H9 (cell line): ENCODE measurements at regions not wholly inside any gene's neighbourhood (a gene's known extent, or its start where the extent isn't known, plus 50 kb on each side); places are given as distances from the start of the nearest gene placed in this dataset.

Source experiments
- DNase-seq: peaks from one replicate; pipeline ENCODE4 v3.0.0-alpha.2; 2017
- H2AFZ ChIP-seq: one replicate; pipeline ENCODE4 v1.6.1; 2013; ENCODE audit warnings: mild to moderate bottlenecking, low read length, control low read depth, moderate library complexity
- H2AK5ac ChIP-seq: 2 replicates; pipeline ENCODE4 v1.6.1; 2013; ENCODE audit warnings: low read length, control low read depth, mixed read lengths; ENCODE audit not compliant: insufficient read length
- H2BK120ac ChIP-seq: one replicate; pipeline ENCODE4 v1.6.1; 2013; ENCODE audit warnings: low read depth, mild to moderate bottlenecking, low read length, control low read depth, inconsistent platforms; ENCODE audit not compliant: poor library complexity, severe bottlenecking
- H2BK12ac ChIP-seq: 2 replicates; pipeline ENCODE4 v1.6.1; 2013; ENCODE audit warnings: low read length, control low read depth, mixed read lengths, low read depth; ENCODE audit not compliant: insufficient read length
- H2BK15ac ChIP-seq: 2 replicates; pipeline ENCODE4 v1.6.1; 2013; ENCODE audit warnings: low read depth, low read length, control low read depth
- H2BK20ac ChIP-seq: one replicate; pipeline ENCODE4 v1.6.1; 2013; ENCODE audit warnings: low read depth, mild to moderate bottlenecking, low read length, control low read depth, inconsistent platforms; ENCODE audit not compliant: poor library complexity, severe bottlenecking
- H2BK5ac ChIP-seq: 2 replicates; pipeline ENCODE4 v1.6.1; 2013; ENCODE audit warnings: low read length, control low read depth, mixed read lengths; ENCODE audit not compliant: insufficient read length
- H3K14ac ChIP-seq: 2 replicates; pipeline ENCODE4 v1.6.1; 2013; ENCODE audit warnings: low read length, control low read depth; ENCODE audit not compliant: insufficient read depth
- H3K18ac ChIP-seq: 2 replicates; pipeline ENCODE4 v1.6.1; 2013; ENCODE audit warnings: low read depth, mild to moderate bottlenecking, mixed read lengths, low read length, control low read depth; ENCODE audit not compliant: insufficient read length
- H3K23ac ChIP-seq: 2 replicates; pipeline ENCODE4 v1.6.1; 2013; ENCODE audit warnings: low read length, control low read depth, mixed read lengths, low read depth; ENCODE audit not compliant: insufficient read length
- H3K23me2 ChIP-seq: 2 replicates; pipeline ENCODE4 v1.6.1; 2013; ENCODE audit warnings: low read depth, mild to moderate bottlenecking, mixed read lengths, low read length, control low read depth; ENCODE audit not compliant: insufficient read length, poor library complexity, severe bottlenecking
- H3K27ac ChIP-seq: 2 replicates; pipeline ENCODE4 v1.5.1; 2013; ENCODE audit warnings: low read length, control low read depth, mixed read lengths, low read depth; ENCODE audit not compliant: insufficient read length
- H3K27me3 ChIP-seq: 2 replicates; pipeline ENCODE4 v1.6.1; 2013; ENCODE audit warnings: low read length, control low read depth, inconsistent platforms; ENCODE audit not compliant: insufficient read depth
- H3K4ac ChIP-seq: 2 replicates; pipeline ENCODE4 v1.6.1; 2013; ENCODE audit warnings: low read depth, mild to moderate bottlenecking, control low read depth, inconsistent platforms, low read length, moderate library complexity
- H3K4me1 ChIP-seq: 2 replicates; pipeline ENCODE4 v1.6.1; 2013; ENCODE audit warnings: low read length, control low read depth, inconsistent platforms; ENCODE audit not compliant: insufficient read depth
- H3K4me2 ChIP-seq: 2 replicates; pipeline ENCODE4 v1.6.1; 2013; ENCODE audit warnings: low read length, control low read depth, mixed read lengths; ENCODE audit not compliant: insufficient read length, insufficient read depth
- H3K56ac ChIP-seq: 2 replicates; pipeline ENCODE4 v1.6.1; 2013; ENCODE audit warnings: low read depth, mild to moderate bottlenecking, mixed read lengths, low read length, control low read depth; ENCODE audit not compliant: insufficient read length
- H3K79me1 ChIP-seq: 2 replicates; pipeline ENCODE4 v1.6.1; 2013; ENCODE audit warnings: low read depth, mild to moderate bottlenecking, moderate library complexity, low read length, control low read depth, inconsistent platforms; ENCODE audit not compliant: insufficient read depth, poor library complexity, severe bottlenecking
- H3K79me2 ChIP-seq: 2 replicates; pipeline ENCODE4 v1.6.1; 2013; ENCODE audit warnings: low read length, control low read depth, inconsistent platforms; ENCODE audit not compliant: insufficient read depth
- H3K9ac ChIP-seq: 2 replicates; pipeline ENCODE4 v1.6.1; 2013; ENCODE audit warnings: low read length, control low read depth, mixed read lengths; ENCODE audit not compliant: insufficient read length; ENCODE audit errors: extremely low read depth
- H3K9me3 ChIP-seq: one replicate; pipeline ENCODE4 v1.6.1; 2013; ENCODE audit warnings: low read depth, low read length, inconsistent platforms; ENCODE audit not compliant: control insufficient read depth
- H3T11ph ChIP-seq: one replicate; pipeline ENCODE4 v1.6.1; 2013; ENCODE audit warnings: mild to moderate bottlenecking, low read length, control low read depth, inconsistent platforms
- H4K20me1 ChIP-seq: one replicate; pipeline ENCODE4 v1.6.1; 2013; ENCODE audit not compliant: control insufficient read depth, insufficient read length, insufficient read depth
- H4K5ac ChIP-seq: 2 replicates; pipeline ENCODE4 v1.6.1; 2013; ENCODE audit warnings: low read depth, mild to moderate bottlenecking, mixed read lengths, low read length, control low read depth; ENCODE audit not compliant: insufficient read length
- H4K8ac ChIP-seq: replicated peaks from 2 replicates; pipeline ENCODE4 v1.6.1; 2013; ENCODE audit warnings: low read length, control low read depth, mixed read lengths, low read depth; ENCODE audit not compliant: insufficient read length
- H4K91ac ChIP-seq: 2 replicates; pipeline ENCODE4 v1.6.1; 2013; ENCODE audit warnings: low read depth, mild to moderate bottlenecking, moderate library complexity, mixed read lengths, low read length, control low read depth; ENCODE audit not compliant: insufficient read length
- H3K27ac Mint-ChIP-seq, 3 experiments: 2 replicates in 2 of 3; 3 replicates in 1 of 3; pipeline ENCODE4 v1.8.0; 2020 to 2021; ENCODE audit warnings: mixed read lengths in 3 of 3, mild to moderate bottlenecking in 1 of 3, moderate library complexity in 1 of 3
- H3K27me3 Mint-ChIP-seq: 2 replicates; pipeline ENCODE4 v1.8.0; 2021; ENCODE audit warnings: low read depth, mild to moderate bottlenecking, moderate library complexity, mixed read lengths
- H3K36me3 Mint-ChIP-seq, 3 experiments: 2 replicates in 2 of 3; 3 replicates in 1 of 3; pipeline ENCODE4 v1.8.0; 2020 to 2021; ENCODE audit warnings: low read depth in 3 of 3, mixed read lengths in 3 of 3; ENCODE audit not compliant: insufficient read depth in 1 of 3
- H3K4me1 Mint-ChIP-seq, 2 experiments: 2 replicates each; pipeline ENCODE4 v1.8.0; 2020; ENCODE audit warnings: mixed read lengths in 2 of 2
- H3K4me3 Mint-ChIP-seq, 2 experiments: 2 replicates in 1 of 2; 3 replicates in 1 of 2; pipeline ENCODE4 v1.8.0; 2020 to 2021; ENCODE audit warnings: mild to moderate bottlenecking in 2 of 2, mixed read lengths in 2 of 2, moderate library complexity in 1 of 2
- H3K9me3 Mint-ChIP-seq, 2 experiments: 2 replicates in 1 of 2; 3 replicates in 1 of 2; pipeline ENCODE4 v1.8.0; 2020; ENCODE audit warnings: mild to moderate bottlenecking in 2 of 2, mixed read lengths in 2 of 2, moderate library complexity in 1 of 2
- WGBS: extraction: QIAGEN DNeasy Blood & Tissue Kit; methylation state at CpG from one replicate; pipeline ENCODE4 v1.1.7; 2013; ENCODE audit warnings: missing lambda C conversion rate, low lambda C conversion rate, mixed read lengths; ENCODE audit not compliant: insufficient read length; ENCODE audit errors: extremely low coverage; 5-methylcytosine and 5-hydroxymethylcytosine counted together
- TF ChIP-seq, protein P1 (sequence below): fragments of 200-600 bp; sonication (generic); conservative IDR thresholded peaks from 3 replicates; pipeline ENCODE4 v1.8.0; 2021; ENCODE audit warnings: antibody characterized with exemption, mild to moderate bottlenecking

DNA sequence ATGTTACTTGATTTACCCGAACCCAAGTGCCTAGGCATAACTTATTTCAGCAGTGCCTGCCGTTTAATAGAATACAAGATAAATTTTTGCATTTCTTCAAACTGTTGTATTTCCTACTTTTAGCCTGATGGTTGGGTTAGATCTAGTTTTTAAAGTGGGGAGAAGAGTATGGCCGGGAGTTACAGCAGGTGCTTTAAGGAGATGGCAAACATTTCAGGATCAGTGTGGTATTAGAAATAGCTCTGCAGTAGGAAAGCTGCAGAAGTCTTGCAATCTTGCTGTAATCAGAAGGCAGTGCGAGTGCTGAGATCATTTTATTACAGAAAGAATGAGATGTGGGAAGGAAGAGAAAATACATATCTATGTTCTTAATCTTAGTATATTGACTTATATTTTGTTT is 977.8 kb upstream of the TENM3 start:
- Histone ChIP-seq H3K9me3 (no peaks in the 10 kb centered on the region), H3K14ac (no peak overlapping the region), H3K27me3 (no peaks in the 10 kb centered on the region), H2BK12ac (no peak overlapping the region), H4K8ac (no peak overlapping the region), H3K4me2 (no peak overlapping the region), H3K56ac (no peak overlapping the region), H4K91ac (no peak overlapping the region), H3K27ac (no peak overlapping the region), H2BK120ac (no peak overlapping the region), H3T11ph (no peak overlapping the region), H4K5ac (no peak overlapping the region), H4K20me1 (no peaks in the 10 kb centered on the region), H3K23me2 (no peaks in the 10 kb centered on the region), H3K4me1 (no peaks in the 10 kb centered on the region; the same call in 1 of the 2 replicates), H2BK15ac (no peak overlapping the region), H3K18ac (no peak overlapping the region), H3K79me2 (no peaks in the 10 kb centered on the region), H3K79me1 (no peaks in the 10 kb centered on the region), H3K4ac (no peak overlapping the region), H2BK20ac (no peak overlapping the region), H3K9ac (no peak overlapping the region), H3K23ac (no peak overlapping the region), H2AFZ (no peak overlapping the region), H2AK5ac (no peak overlapping the region), H2BK5ac (no peak overlapping the region)
- Mint-ChIP-seq H3K4me1 (peaks cover 12 to 19% of the 10 kb centered on the region in 2 experiments), H3K4me3 (no peak overlapping the region), H3K27me3 (no peaks in the 10 kb centered on the region), H3K36me3 (no peaks in the 10 kb centered on the region), H3K27ac (no peak overlapping the region), H3K9me3 (no peaks in the 10 kb centered on the region)
- TF ChIP-seq, protein P1, sequence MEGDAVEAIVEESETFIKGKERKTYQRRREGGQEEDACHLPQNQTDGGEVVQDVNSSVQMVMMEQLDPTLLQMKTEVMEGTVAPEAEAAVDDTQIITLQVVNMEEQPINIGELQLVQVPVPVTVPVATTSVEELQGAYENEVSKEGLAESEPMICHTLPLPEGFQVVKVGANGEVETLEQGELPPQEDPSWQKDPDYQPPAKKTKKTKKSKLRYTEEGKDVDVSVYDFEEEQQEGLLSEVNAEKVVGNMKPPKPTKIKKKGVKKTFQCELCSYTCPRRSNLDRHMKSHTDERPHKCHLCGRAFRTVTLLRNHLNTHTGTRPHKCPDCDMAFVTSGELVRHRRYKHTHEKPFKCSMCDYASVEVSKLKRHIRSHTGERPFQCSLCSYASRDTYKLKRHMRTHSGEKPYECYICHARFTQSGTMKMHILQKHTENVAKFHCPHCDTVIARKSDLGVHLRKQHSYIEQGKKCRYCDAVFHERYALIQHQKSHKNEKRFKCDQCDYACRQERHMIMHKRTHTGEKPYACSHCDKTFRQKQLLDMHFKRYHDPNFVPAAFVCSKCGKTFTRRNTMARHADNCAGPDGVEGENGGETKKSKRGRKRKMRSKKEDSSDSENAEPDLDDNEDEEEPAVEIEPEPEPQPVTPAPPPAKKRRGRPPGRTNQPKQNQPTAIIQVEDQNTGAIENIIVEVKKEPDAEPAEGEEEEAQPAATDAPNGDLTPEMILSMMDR: no peak
- no CpG with 5 or more reads among the region's 4 CpGs for WGBS
- no peak for DNase-seq
